Chondrocyte (in vitro differentiated cells): ENCODE measurements at regions not wholly inside any gene's neighbourhood (a gene's known extent, or its start where the extent isn't known, plus 50 kb on each side); places are given as distances from the start of the nearest gene placed in this dataset.

Experiments used
- DNase-seq: peaks from one replicate; pipeline ENCODE4 v3.0.0; 2021; ENCODE audit warnings: mixed read lengths, low spot score
- H3K27ac Mint-ChIP-seq: one replicate; pipeline ENCODE4 v1.8.0; 2021; ENCODE audit warnings: mild to moderate bottlenecking, moderate library complexity, mixed read lengths; ENCODE audit not compliant: unreplicated experiment
- H3K27me3 Mint-ChIP-seq: 2 replicates; pipeline ENCODE4 v1.8.0; 2021; ENCODE audit warnings: low read depth, mixed read lengths
- H3K36me3 Mint-ChIP-seq: 2 replicates; pipeline ENCODE4 v1.8.0; 2021; ENCODE audit warnings: low read depth, mixed read lengths
- H3K4me1 Mint-ChIP-seq: 2 replicates; pipeline ENCODE4 v1.8.0; 2021; ENCODE audit warnings: low read depth, mild to moderate bottlenecking, mixed read lengths
- H3K4me3 Mint-ChIP-seq: one replicate; pipeline ENCODE4 v1.8.0; 2021; ENCODE audit warnings: mild to moderate bottlenecking, moderate library complexity, mixed read lengths; ENCODE audit not compliant: unreplicated experiment
- H3K9me3 Mint-ChIP-seq: 2 replicates; pipeline ENCODE4 v1.8.0; 2021; ENCODE audit warnings: low read depth, mixed read lengths
- CTCF ChIP-seq: fragments of 200-600 bp; sonication (generic); IDR thresholded peaks from 2 replicates; pipeline ENCODE4 v1.5.0; 2021; ENCODE audit warnings: antibody characterized with exemption, mild to moderate bottlenecking, moderate library complexity

DNA sequence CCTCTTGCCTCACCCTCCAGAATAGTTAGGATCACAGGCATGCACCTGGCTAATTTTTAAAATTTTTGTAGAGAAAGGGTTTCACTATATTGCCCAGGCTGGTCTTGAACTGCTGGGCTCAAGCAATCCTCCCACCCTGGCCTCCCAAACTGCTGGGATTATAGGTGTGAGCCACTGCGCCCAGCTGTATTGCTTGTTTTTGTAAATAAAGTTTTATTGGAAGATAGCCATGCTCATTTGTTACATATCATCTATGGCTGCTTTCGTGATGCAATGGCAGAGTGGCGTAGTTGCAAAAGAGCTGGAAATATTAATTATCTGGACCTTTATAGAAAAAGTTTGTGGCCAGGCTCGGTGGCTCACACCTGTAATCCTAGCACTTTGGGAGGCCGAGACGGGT is 109.4 kb upstream of the SPRED2 start:
- Mint-ChIP-seq H3K27ac (no peak overlapping the region), H3K4me3 (no peak overlapping the region), H3K9me3 (no peaks in the 10 kb centered on the region), H3K36me3 (no peaks in the 10 kb centered on the region), H3K4me1 (peaks cover 12% of the 10 kb centered on the region), H3K27me3 (no peaks in the 10 kb centered on the region)
- DNase-seq, result no peak
- no peak for TF ChIP-seq CTCF

DNA sequence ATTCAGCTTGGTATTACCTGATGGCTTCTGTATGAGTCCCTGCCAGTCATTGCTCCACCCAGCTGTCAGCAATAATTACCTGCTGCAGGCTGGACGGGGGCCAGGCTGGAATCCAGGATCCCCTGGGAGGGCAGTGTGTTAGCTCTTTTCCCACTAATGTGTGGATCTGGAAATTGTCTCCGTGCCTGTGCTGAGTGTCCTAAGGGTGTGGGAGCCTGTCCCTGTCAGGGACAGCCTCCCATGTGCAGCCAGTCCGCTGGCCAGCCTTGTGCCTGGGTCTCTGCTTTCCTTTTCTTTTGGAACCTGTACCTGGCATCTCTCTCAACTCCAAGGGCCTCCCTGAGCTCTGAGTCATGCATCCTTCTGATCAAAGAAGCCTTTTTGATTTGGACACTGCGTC is 107.2 kb upstream of the SPRED2 start:
- TF ChIP-seq CTCF, result no peak
- no peaks in the 10 kb centered on the region for H3K27me3 Mint-ChIP-seq
- H3K9me3 Mint-ChIP-seq, result no peaks in the 10 kb centered on the region

GRCh38 chr2:65537651-65538385 is 105.4 kb upstream of the SPRED2 start:
- Mint-ChIP-seq H3K4me3 (no peak overlapping the region), H3K27me3 (no peaks in the 10 kb centered on the region), H3K27ac (no peak overlapping the region), H3K4me1 (peaks cover 5% of the 10 kb centered on the region), H3K36me3 (no peaks in the 10 kb centered on the region), H3K9me3 (no peaks in the 10 kb centered on the region)
- TF ChIP-seq CTCF, result no peak
- DNase-seq, result no peak

More for the DNA sequence above, 107.2 kb upstream of the SPRED2 start:
- peaks cover 5% of the 10 kb centered on the region for H3K4me1 Mint-ChIP-seq
- DNase-seq, result no peak
- H3K27ac Mint-ChIP-seq, result no peak overlapping the region
- no peak overlapping the region for H3K4me3 Mint-ChIP-seq
- H3K36me3 Mint-ChIP-seq, result no peaks in the 10 kb centered on the region

DNA sequence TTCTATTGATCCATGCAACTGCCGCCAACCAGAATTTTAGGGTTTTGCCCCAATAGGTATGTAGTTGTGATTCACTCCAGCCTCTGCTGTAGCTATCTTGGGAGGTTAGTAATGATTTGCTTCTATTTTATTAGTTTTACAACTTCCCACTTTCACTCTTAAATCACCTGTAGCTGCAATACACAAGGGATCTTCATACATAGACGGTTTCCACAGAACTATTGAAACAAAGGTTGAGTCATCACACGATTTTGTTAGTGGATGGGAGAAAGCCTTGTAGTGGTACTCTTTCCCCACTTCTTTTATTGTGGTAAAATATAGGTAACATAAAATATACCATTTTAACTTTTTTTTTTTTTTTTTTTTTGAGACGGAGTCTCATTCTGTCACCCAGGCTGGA is 104.2 kb upstream of the SPRED2 start:
- H3K36me3 Mint-ChIP-seq, result no peaks in the 10 kb centered on the region
- no peak for TF ChIP-seq CTCF
- H3K4me3 Mint-ChIP-seq, result no peak overlapping the region
- no peak for DNase-seq
- peaks cover 5% of the 10 kb centered on the region for H3K4me1 Mint-ChIP-seq
- H3K9me3 Mint-ChIP-seq, result no peaks in the 10 kb centered on the region
- H3K27me3 Mint-ChIP-seq, result no peaks in the 10 kb centered on the region
- H3K27ac Mint-ChIP-seq, result no peak overlapping the region

- H3K9me3 Mint-ChIP-seq, result no peaks in the 10 kb centered on the region
These were observed 100.5 kb upstream of the SPRED2 start for GRCh38 chr2:65532937-65533336.

More at GRCh38 chr2:65532937-65533336, 100.5 kb upstream of the SPRED2 start:
- Mint-ChIP-seq H3K4me1 (peaks cover 6% of the 10 kb centered on the region), H3K4me3 (no peak overlapping the region), H3K27me3 (no peaks in the 10 kb centered on the region), H3K36me3 (no peaks in the 10 kb centered on the region), H3K27ac (no peak overlapping the region)
- TF ChIP-seq CTCF, result no peak
- no peak for DNase-seq
